ENCODE measurements at regions not wholly inside any gene's neighbourhood (a gene's known extent, or its start where the extent isn't known, plus 50 kb on each side); places are given as distances from the start of the nearest gene placed in this dataset.

DNA sequence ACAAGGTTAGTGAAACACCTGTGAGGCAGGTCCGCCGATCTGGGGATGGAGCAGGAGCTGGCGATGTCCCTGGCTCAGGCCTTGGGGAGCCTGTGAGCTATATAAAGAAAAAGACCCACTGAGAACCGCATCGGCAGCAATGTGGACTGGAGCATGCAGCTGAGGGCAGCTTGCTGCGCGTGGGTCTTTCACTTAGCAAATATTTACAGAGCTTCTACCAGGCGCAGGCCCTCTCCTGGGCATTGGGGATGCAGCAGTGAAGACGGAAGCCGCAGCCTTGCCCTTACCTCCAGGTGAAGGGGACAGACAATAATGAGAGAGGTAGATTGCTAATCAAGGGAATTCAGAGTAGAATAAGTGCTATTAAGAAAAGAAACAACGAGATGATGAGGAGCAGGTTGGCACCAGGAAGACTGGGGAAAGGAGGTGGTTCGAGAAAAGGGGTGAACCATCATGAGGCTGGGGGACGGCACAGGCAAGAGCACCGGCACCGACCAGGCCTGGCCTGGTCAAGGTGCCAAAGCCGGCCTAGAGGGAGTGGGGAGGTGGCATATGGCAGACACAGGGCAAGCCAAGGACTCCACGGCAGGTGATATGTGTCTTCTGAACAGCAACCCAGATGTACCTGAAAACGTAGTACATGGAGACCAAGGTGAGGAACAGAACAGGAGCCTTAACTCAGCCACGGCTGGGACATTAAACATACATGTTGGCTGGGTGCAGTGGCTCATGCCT, 60.7 kb upstream of the PAX7 start:
- no peaks in the 10 kb centered on the region for H4K20me1 ChIP-seq (ENCODE audit: insufficient read depth)
- H3K79me2 ChIP-seq (ENCODE audit: insufficient read depth), result no peaks in the 10 kb centered on the region
- DNase-seq, result no peak
- H3K4me2 ChIP-seq (ENCODE audit: unreplicated experiment), result no peak overlapping the region
- no peak overlapping the region for H3K9ac ChIP-seq
- in situ Hi-C loops (cut with MboI), result no loop called here
- H3K27me3 ChIP-seq (replicated peaks; ENCODE audit: insufficient read depth), result 0 out of 2 replicates have a peak, but pooled peaks cover 2% of the 10 kb centered on the region
- H3K9me3 ChIP-seq (ENCODE audit: low read depth), result no peaks in the 10 kb centered on the region
- TF ChIP-seq EZH2phosphoT487 (IDR thresholded peaks at IDR 0.05; ENCODE audit: insufficient read depth, low read depth) (no peak), EZH2 (IDR thresholded peaks at IDR 0.05; ENCODE audit: insufficient read depth, poor library complexity, severe bottlenecking) (no peak)
- no peaks in the 10 kb centered on the region for H3K36me3 ChIP-seq (ENCODE audit: low read depth)
- H2AFZ ChIP-seq, result no peak overlapping the region
- no peak overlapping the region for H3K27ac ChIP-seq
- H3K4me3 ChIP-seq, result no peak overlapping the region
- no peaks in the 10 kb centered on the region for H3F3A ChIP-seq (ENCODE audit: insufficient read depth)
- H3K4me1 ChIP-seq (ENCODE audit: insufficient read depth), result no peaks in the 10 kb centered on the region
- H3K9me2 ChIP-seq (ENCODE audit: insufficient read depth), result no peaks in the 10 kb centered on the region
- WGBS, 2 experiments (ENCODE audit: low coverage in 1 of 2, low lambda C conversion rate in 2 of 2, missing lambda C conversion rate in 2 of 2), result 55 to 60% methylated on average over 19 of the region's 19 CpGs

DNA sequence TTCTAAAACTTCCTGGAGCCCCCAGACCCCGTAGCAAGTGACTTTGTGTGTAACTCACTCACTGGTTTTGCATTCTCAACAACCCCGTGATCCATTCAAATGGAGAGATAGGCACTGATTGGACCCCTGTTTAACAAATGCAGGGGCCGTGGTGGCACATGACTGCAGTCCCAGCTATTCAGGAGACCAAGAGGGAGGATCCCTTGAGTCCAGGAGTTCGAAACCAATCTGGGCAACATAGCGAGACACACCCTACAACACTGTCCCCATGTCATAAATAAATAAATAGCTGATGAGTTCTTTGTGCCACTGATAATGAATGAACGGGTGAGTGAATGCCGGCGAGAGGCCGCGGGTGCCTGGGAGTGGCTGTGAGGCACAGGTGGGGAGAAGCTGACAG, 59.4 kb upstream of the PAX7 start:
- WGBS, 2 experiments (ENCODE audit: low coverage in 1 of 2, low lambda C conversion rate in 2 of 2, missing lambda C conversion rate in 2 of 2), result 39 to 53% methylated on average over 10 of the region's 10 CpGs
- TF ChIP-seq EZH2phosphoT487 (IDR thresholded peaks at IDR 0.05; ENCODE audit: insufficient read depth, low read depth) (no peak), EZH2 (IDR thresholded peaks at IDR 0.05; ENCODE audit: insufficient read depth, poor library complexity, severe bottlenecking) (no peak)
- H3K4me3 ChIP-seq, result no peak overlapping the region
- no peaks in the 10 kb centered on the region for H3K27me3 ChIP-seq (replicated peaks; ENCODE audit: insufficient read depth)
- in situ Hi-C loops (cut with MboI), result no loop called here
- no peaks in the 10 kb centered on the region for H3K36me3 ChIP-seq (ENCODE audit: low read depth)
- no peak for DNase-seq
- H2AFZ ChIP-seq, result no peak overlapping the region
- no peak overlapping the region for H3K4me2 ChIP-seq (ENCODE audit: unreplicated experiment)
- no peaks in the 10 kb centered on the region for H3K9me3 ChIP-seq (ENCODE audit: low read depth)
- no peak overlapping the region for H3K9ac ChIP-seq
- no peaks in the 10 kb centered on the region for H3K9me2 ChIP-seq (ENCODE audit: insufficient read depth)
- H3K79me2 ChIP-seq (ENCODE audit: insufficient read depth), result no peaks in the 10 kb centered on the region
- no peaks in the 10 kb centered on the region for H4K20me1 ChIP-seq (ENCODE audit: insufficient read depth)
- H3F3A ChIP-seq (ENCODE audit: insufficient read depth), result no peaks in the 10 kb centered on the region
- no peak overlapping the region for H3K27ac ChIP-seq
- no peaks in the 10 kb centered on the region for H3K4me1 ChIP-seq (ENCODE audit: insufficient read depth)

DNA sequence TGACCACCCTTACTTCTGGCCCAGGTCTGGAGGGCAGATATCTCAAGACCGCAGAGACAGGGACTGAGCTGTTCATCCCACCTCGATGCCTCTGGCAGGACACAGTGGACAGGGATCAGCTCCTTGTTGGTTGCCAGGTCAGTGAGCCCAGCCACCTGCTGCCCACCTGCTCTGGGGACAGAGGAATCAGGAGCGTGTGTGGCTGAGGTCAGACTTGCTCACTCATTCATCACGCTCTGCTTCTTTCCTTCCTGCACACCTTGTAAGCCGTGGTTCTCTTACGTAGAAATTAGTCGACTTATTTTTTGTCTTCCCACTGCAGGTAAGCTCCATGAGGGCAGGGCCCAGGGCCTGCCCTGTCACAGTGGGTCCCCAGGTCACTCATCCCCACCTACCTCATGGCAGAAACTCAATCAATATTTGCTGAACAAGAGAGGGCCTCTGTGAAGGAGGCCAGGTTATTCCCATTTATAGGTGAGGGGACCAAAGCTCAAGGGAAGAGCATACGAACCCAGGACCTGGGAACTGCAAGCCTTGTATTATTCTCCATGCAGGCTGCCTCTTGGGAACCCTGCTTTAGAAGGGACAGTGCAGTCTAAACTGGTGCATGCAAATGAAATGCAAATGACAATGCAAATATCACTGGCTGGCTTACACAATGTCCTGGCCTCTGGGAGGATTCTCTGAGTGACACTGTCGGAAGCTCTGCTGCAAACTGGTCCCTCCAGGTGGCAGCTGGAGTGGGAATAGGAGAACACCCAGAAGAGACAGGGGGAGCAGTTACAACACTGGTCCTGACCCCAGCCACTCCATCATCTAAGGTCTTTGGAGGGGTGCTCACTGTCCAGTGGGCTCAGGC, 58.4 kb upstream of the PAX7 start:
- Histone ChIP-seq H3K9ac (no peak overlapping the region), H3K27me3 (replicated peaks; ENCODE audit: insufficient read depth) (no peaks in the 10 kb centered on the region), H4K20me1 (ENCODE audit: insufficient read depth) (no peaks in the 10 kb centered on the region), H3K27ac (no peak overlapping the region), H3K9me2 (ENCODE audit: insufficient read depth) (no peaks in the 10 kb centered on the region), H3K4me1 (ENCODE audit: insufficient read depth) (no peaks in the 10 kb centered on the region), H3K4me3 (no peak overlapping the region), H3K79me2 (ENCODE audit: insufficient read depth) (no peaks in the 10 kb centered on the region), H2AFZ (no peak overlapping the region), H3K4me2 (ENCODE audit: unreplicated experiment) (no peak overlapping the region), H3F3A (ENCODE audit: insufficient read depth) (no peaks in the 10 kb centered on the region), H3K9me3 (ENCODE audit: low read depth) (no peaks in the 10 kb centered on the region), H3K36me3 (ENCODE audit: low read depth) (no peaks in the 10 kb centered on the region)
- in situ Hi-C loops (cut with MboI), result no loop called here
- no peak for DNase-seq
- TF ChIP-seq EZH2 (IDR thresholded peaks at IDR 0.05; ENCODE audit: insufficient read depth, poor library complexity, severe bottlenecking) (no peak), EZH2phosphoT487 (IDR thresholded peaks at IDR 0.05; ENCODE audit: insufficient read depth, low read depth) (no peak)
- 45 to 47% methylated on average over 9 of the region's 9 CpGs for WGBS, 2 experiments (ENCODE audit: low coverage in 1 of 2, low lambda C conversion rate in 2 of 2, missing lambda C conversion rate in 2 of 2)

DNA sequence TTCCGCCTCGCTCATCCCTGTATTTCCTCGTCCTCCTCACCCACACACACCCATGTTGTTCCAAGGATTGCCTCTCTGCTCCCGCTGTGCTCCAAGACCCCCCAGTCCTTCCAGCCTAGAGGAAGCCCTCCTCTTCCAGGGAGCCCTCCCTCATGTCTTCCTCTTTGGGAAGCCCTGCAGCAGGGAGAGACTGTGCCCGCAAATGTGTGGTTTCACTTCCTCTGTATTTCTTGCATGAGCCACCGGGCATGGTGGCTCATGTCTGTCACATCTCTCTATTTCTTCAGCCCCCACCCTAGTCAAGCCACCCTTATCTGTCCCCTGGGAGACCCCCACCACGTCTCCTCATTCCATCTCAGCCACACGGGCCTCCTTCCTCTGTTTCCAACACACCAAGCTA, 57.5 kb upstream of the PAX7 start:
- Histone ChIP-seq H4K20me1 (ENCODE audit: insufficient read depth) (no peaks in the 10 kb centered on the region), H3K27ac (no peak overlapping the region), H3K9me2 (ENCODE audit: insufficient read depth) (no peaks in the 10 kb centered on the region), H3K79me2 (ENCODE audit: insufficient read depth) (no peaks in the 10 kb centered on the region), H3K9ac (no peak overlapping the region), H3K27me3 (replicated peaks; ENCODE audit: insufficient read depth) (no peaks in the 10 kb centered on the region), H3K9me3 (ENCODE audit: low read depth) (no peaks in the 10 kb centered on the region), H3K36me3 (ENCODE audit: low read depth) (no peaks in the 10 kb centered on the region), H3K4me2 (ENCODE audit: unreplicated experiment) (no peak overlapping the region), H2AFZ (no peak overlapping the region), H3K4me3 (no peak overlapping the region), H3F3A (ENCODE audit: insufficient read depth) (no peaks in the 10 kb centered on the region), H3K4me1 (ENCODE audit: insufficient read depth) (no peaks in the 10 kb centered on the region)
- 58 to 72% methylated on average over 6 to 8 of the region's 8 CpGs for WGBS, 2 experiments (ENCODE audit: low coverage in 1 of 2, low lambda C conversion rate in 2 of 2, missing lambda C conversion rate in 2 of 2)
- in situ Hi-C loops (cut with MboI), result no loop called here
- DNase-seq, result no peak
- no peak for TF ChIP-seq EZH2 (IDR thresholded peaks at IDR 0.05; ENCODE audit: insufficient read depth, poor library complexity, severe bottlenecking)
- TF ChIP-seq EZH2phosphoT487 (IDR thresholded peaks at IDR 0.05; ENCODE audit: insufficient read depth, low read depth), result no peak

All from GM23248 (cell line).